Keratinocyte (primary cell): ENCODE measurements at regions not wholly inside any gene's neighbourhood (a gene's known extent, or its start where the extent isn't known, plus 50 kb on each side); places are given as distances from the start of the nearest gene placed in this dataset.

ENCODE experiments used
- DNase-seq: peaks from one replicate; pipeline ENCODE4 v3.0.0-alpha.2; 2011; ENCODE audit warnings: low read depth, missing footprints, low spot score
- FAIRE-seq: peaks from 2 replicates; lab custom pipeline; 2011; peaks lifted over from hg19 to GRCh38; lab: Jason Lieb, UNC
- H2AFZ ChIP-seq: 2 replicates; pipeline ENCODE4 v1.6.0; 2012; ENCODE audit warnings: low read length, control low read depth, inconsistent platforms; ENCODE audit not compliant: control insufficient read depth
- H3K27ac ChIP-seq: 2 replicates; pipeline ENCODE4 v1.5.1; 2011; ENCODE audit warnings: low read length; ENCODE audit not compliant: control insufficient read depth, insufficient read depth
- H3K27me3 ChIP-seq: 3 replicates; pipeline ENCODE4 v1.6.0; 2011; ENCODE audit warnings: low read length; ENCODE audit not compliant: control insufficient read depth, insufficient read depth; ENCODE audit errors: extremely low read depth
- H3K36me3 ChIP-seq, 2 experiments: 2 replicates in 1 of 2; 3 replicates in 1 of 2; pipeline ENCODE4 v1.5.1; 2011; ENCODE audit warnings: low read length in 2 of 2, mild to moderate bottlenecking in 1 of 2; ENCODE audit not compliant: control insufficient read depth in 2 of 2, insufficient read depth in 2 of 2; ENCODE audit errors: extremely low read depth in 1 of 2
- H3K4me1 ChIP-seq: 3 replicates; pipeline ENCODE4 v1.5.1; 2011; ENCODE audit warnings: low read length; ENCODE audit not compliant: control insufficient read depth, insufficient read depth; ENCODE audit errors: extremely low read depth
- H3K4me2 ChIP-seq: 3 replicates; pipeline ENCODE4 v1.6.0; 2011; ENCODE audit warnings: low read depth, low read length; ENCODE audit not compliant: control insufficient read depth, insufficient read depth; ENCODE audit errors: extremely low read depth
- H3K4me3 ChIP-seq, 3 experiments: fragments of 200-600 bp in 1 of 3; sonication (generic) in 1 of 3; 2 replicates in 2 of 3; 3 replicates in 1 of 3; pipeline ENCODE4 v1.5.1; 2011 to 2016; ENCODE audit warnings: low read length in 3 of 3, mild to moderate bottlenecking in 3 of 3, control low read depth in 2 of 3, inconsistent platforms in 1 of 3, low read depth in 1 of 3, mixed read lengths in 1 of 3, mixed run types in 1 of 3, moderate library complexity in 1 of 3; ENCODE audit not compliant: control insufficient read depth in 2 of 3, insufficient read depth in 2 of 3; ENCODE audit errors: extremely low read depth in 1 of 3
- H3K79me2 ChIP-seq: 2 replicates; pipeline ENCODE4 v1.6.0; 2012; ENCODE audit warnings: low read length; ENCODE audit not compliant: control insufficient read depth, insufficient read depth
- H3K9ac ChIP-seq: 3 replicates; pipeline ENCODE4 v1.6.0; 2011; ENCODE audit warnings: low read length; ENCODE audit not compliant: control insufficient read depth, insufficient read depth; ENCODE audit errors: extremely low read depth
- H3K9me1 ChIP-seq: 3 replicates; pipeline ENCODE4 v1.6.0; 2011; ENCODE audit warnings: low read length; ENCODE audit not compliant: control insufficient read depth, insufficient read depth; ENCODE audit errors: extremely low read depth
- H3K9me3 ChIP-seq: 2 replicates; pipeline ENCODE4 v1.5.1; 2012; ENCODE audit warnings: low read depth, low read length; ENCODE audit not compliant: control insufficient read depth
- H4K20me1 ChIP-seq: 3 replicates; pipeline ENCODE4 v1.6.0; 2011; ENCODE audit warnings: low read length; ENCODE audit not compliant: control insufficient read depth, insufficient read depth; ENCODE audit errors: extremely low read depth
- CTCF ChIP-seq, 3 experiments: IDR thresholded peaks in 1 of 3; conservative IDR thresholded peaks in 1 of 3; optimal IDR thresholded peaks in 1 of 3; 2 replicates in 2 of 3; 3 replicates in 1 of 3; pipeline versions ENCODE3 to v1.5.1; 2011; ENCODE audit warnings: low read length in 3 of 3, mild to moderate bottlenecking in 3 of 3, moderate library complexity in 2 of 3, control low read depth in 1 of 3, inconsistent platforms in 1 of 3; ENCODE audit not compliant: insufficient read depth in 2 of 3; ENCODE audit errors: extremely low read depth in 1 of 3
- EZH2 ChIP-seq: IDR thresholded peaks from one replicate; pipeline ENCODE4 v1.6.1; 2012; ENCODE audit warnings: inconsistent platforms, mild to moderate bottlenecking, low read length, moderate library complexity
- dilution Hi-C: fragments of 300-500 bp; cut with MboI; formaldehyde crosslinking; loops from one replicate; pipeline ENCODE4 v1.7.0; 2020; ENCODE audit warnings: low sequenced_read_pairs; ENCODE audit not compliant: extremely low pct_ligation_motif_present

GRCh38 chr2:221225752-221226151 lies 346.4 kb downstream of the EPHA4 start:
- FAIRE-seq (no peak), DNase-seq (no peak)
- no peaks in the 10 kb centered on the region for H3K36me3 ChIP-seq
- no peak overlapping the region for H3K9ac ChIP-seq
- H3K9me1 ChIP-seq = no peaks in the 10 kb centered on the region
- H2AFZ ChIP-seq = no peak overlapping the region
- no peaks in the 10 kb centered on the region for H3K4me1 ChIP-seq
- H3K4me2 ChIP-seq = no peak overlapping the region
- no peaks in the 10 kb centered on the region for H4K20me1 ChIP-seq
- TF ChIP-seq EZH2 (no peak), CTCF (optimal IDR thresholded peaks at IDR 0.05 in 1 of 3, IDR thresholded peaks at IDR 0.05 in 1 of 3, conservative IDR thresholded peaks at IDR 0.05 in 1 of 3; ENCODE audit: extremely low read depth in 1 of 3, insufficient read depth in 2 of 3, low read length in 3 of 3) (no peak)
- no peak overlapping the region for H3K27ac ChIP-seq
- H3K79me2 ChIP-seq = no peaks in the 10 kb centered on the region
- no peak overlapping the region for H3K4me3 ChIP-seq
- no peaks in the 10 kb centered on the region for H3K27me3 ChIP-seq
- no peaks in the 10 kb centered on the region for H3K9me3 ChIP-seq
- dilution Hi-C loops = no loop called here

- Histone ChIP-seq H3K9me1 (no peaks in the 10 kb centered on the region), H3K9me3 (no peaks in the 10 kb centered on the region), H3K36me3 (no peaks in the 10 kb centered on the region), H3K4me2 (no peak overlapping the region), H3K27ac (no peak overlapping the region), H3K9ac (no peak overlapping the region), H3K79me2 (no peaks in the 10 kb centered on the region), H3K4me1 (no peaks in the 10 kb centered on the region), H3K4me3 (no peak overlapping the region), H3K27me3 (no peaks in the 10 kb centered on the region), H2AFZ (no peak overlapping the region), H4K20me1 (no peaks in the 10 kb centered on the region)
- TF ChIP-seq CTCF (optimal IDR thresholded peaks at IDR 0.05 in 1 of 3, IDR thresholded peaks at IDR 0.05 in 1 of 3, conservative IDR thresholded peaks at IDR 0.05 in 1 of 3; ENCODE audit: extremely low read depth in 1 of 3, insufficient read depth in 2 of 3, low read length in 3 of 3) (no peak), EZH2 (no peak)
- FAIRE-seq (no peak), DNase-seq (no peak)
- dilution Hi-C loops = no loop called here
Observed at GRCh38 chr2:221228214-221228769, 343.8 kb downstream of the EPHA4 start.
